AG10803 (cell line): ENCODE measurements at regions not wholly inside any gene's neighbourhood (a gene's known extent, or its start where the extent isn't known, plus 50 kb on each side); places are given as distances from the start of the nearest gene placed in this dataset.

Source experiments
- DNase-seq: peaks from one replicate; pipeline ENCODE4 v3.0.0; 2010; ENCODE audit warnings: low read depth
- H3K4me3 ChIP-seq: 2 replicates; pipeline ENCODE4 v1.5.1; 2011; ENCODE audit warnings: mild to moderate bottlenecking, low read length, control low read depth
- CTCF ChIP-seq: conservative IDR thresholded peaks from 2 replicates; pipeline ENCODE4 v1.5.1; 2011; ENCODE audit warnings: mild to moderate bottlenecking, low read length, control low read depth, inconsistent platforms

GRCh38 chr10:84844461-84844860, 516.1 kb downstream of the CCSER2 start:
- no peak for TF ChIP-seq CTCF
- DNase-seq: no peak
- no peak overlapping the region for H3K4me3 ChIP-seq

DNA sequence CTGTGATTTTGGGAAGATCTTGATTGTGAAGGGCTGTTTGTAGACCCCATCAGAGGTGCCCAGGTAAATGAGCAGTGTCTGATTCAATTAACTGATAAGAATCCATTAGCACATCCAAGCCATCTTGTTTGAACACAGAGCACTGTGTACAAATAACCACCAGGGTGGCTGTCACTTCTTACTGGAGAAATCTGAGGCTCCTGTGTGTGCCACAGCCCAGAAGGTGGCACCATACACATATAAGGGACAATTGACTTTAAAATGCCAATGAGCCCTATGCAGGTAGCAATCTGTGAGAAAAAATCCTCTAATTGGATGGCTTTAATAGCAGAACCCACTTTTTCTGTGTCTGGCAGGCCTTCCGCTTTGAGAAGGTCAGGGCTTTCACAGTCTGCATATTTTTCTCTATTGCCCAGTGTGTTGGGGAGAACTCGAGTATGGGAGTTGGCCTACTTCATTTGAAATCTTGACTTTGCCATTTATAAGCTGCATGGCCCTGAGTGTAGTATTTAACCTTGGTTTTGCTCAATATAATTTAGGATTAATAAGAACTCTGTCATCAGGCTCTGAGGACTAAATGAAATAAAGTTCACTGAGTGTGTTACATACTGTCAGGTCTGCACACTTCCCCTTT, 517.4 kb downstream of the CCSER2 start:
- no peak for DNase-seq
- no peak overlapping the region for H3K4me3 ChIP-seq
- TF ChIP-seq CTCF: no peak

DNA sequence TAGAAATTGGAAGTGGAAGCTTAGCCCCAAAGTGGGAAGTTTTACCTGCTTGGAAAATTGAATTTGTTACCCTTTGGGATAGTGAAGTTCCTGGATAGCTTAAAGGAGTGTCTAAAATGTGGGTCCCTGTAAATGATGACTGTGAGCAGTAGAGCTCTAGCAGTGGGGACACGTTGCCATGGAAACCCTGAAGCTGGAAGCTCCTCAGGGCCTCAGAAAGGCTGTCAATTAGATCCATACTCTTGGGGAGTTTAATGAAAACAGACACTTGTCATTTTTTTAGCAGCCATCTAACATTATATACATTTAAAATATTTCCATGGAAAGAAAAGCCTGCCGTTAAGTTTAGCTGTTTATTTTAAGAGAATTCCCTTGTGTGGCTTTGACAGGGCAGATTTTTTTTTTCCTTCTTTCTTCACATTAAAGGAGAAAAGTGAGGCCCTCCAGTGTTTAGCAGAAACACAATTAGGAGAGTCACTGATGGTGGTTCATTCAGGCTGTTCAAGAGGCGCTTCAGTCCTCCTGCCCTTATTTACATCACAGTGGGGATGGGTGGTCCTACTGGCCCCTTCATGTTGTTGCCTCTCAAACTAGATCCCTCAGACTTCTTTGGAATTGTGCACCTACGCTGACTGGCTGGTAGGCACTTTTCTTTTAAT, 518.4 kb downstream of the CCSER2 start:
- DNase-seq: no peak
- TF ChIP-seq CTCF: no peak

GRCh38 chr10:84848967-84849366, 520.6 kb downstream of the CCSER2 start:
- no peak for DNase-seq
- no peak overlapping the region for H3K4me3 ChIP-seq
- no peak for TF ChIP-seq CTCF

More for the DNA sequence above, 518.4 kb downstream of the CCSER2 start:
- H3K4me3 ChIP-seq: no peak overlapping the region

- TF ChIP-seq CTCF: no peak
- no peak for DNase-seq
- H3K4me3 ChIP-seq: no peak overlapping the region
Measured at GRCh38 chr10:84850826-84851225, 522.4 kb downstream of the CCSER2 start.

DNA sequence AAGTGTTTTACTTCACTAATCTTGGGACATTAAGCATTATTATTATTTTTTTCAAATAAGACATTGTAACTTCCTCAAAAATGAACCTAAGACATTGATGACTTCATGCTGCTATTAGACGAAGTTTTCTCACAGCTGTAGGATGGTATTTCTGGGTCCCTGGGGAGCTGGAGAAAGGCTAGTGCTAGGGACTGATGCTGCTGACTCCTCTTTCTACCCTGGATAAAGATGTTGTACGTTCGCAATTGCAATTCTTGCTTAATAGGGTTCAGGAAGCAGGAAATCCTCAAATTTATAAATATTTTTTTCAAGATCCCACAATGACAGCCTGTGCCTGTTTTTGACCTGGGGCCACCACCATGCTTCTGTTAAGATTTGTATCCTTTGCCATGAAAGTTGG, 526.0 kb downstream of the CCSER2 start:
- DNase-seq: no peak
- no peak for TF ChIP-seq CTCF
- H3K4me3 ChIP-seq: no peak overlapping the region

DNA sequence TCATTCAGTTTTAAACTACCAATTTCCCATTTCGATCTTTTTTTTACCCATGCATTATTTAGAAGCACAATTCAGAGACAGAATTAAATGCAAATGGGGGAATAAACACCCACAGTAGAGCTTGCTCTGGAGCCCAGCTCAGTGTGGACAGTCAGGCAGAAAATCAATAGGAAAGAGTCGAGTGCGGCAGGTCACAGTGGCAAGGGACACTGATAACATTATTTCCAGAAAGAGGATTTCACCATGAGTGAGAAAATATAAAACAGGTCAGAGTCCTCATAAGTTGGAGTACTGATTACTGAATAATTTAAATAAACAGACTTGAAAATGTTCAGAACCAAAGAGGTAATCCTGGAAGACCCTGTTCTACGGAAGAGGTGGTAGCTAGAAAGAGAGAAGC, 532.5 kb downstream of the CCSER2 start:
- no peak for DNase-seq
- H3K4me3 ChIP-seq: no peak overlapping the region
- TF ChIP-seq CTCF: no peak
